Lower leg skin (tissue), 4 donors: ENCODE measurements at regions not wholly inside any gene's neighbourhood (a gene's known extent, or its start where the extent isn't known, plus 50 kb on each side); places are given as distances from the start of the nearest gene placed in this dataset.

Source experiments
- DNase-seq, 2 donors: peaks; one replicate each; pipeline ENCODE4 v3.0.0-alpha.2; 2019; ENCODE audit warnings: low spot score in 2 of 2
- H3K4me3 ChIP-seq: fragments of 200-600 bp; sonication (generic); 2 replicates; pipeline ENCODE4 v1.5.1; 2017; ENCODE audit warnings: mild to moderate bottlenecking, low read depth; ENCODE audit not compliant: poor library complexity, severe bottlenecking
- POLR2A ChIP-seq, 2 donors: fragments of 450-650 bp; IDR thresholded peaks; one replicate each; pipeline ENCODE4 v1.6.1; 2016 to 2017; ENCODE audit warnings: antibody characterized with exemption in 2 of 2, mild to moderate bottlenecking in 1 of 2, moderate library complexity in 1 of 2
- WGBS, 2 donors: methylation state at CpG; one replicate each; pipeline ENCODE4 v1.1.5; 2018; 5-methylcytosine and 5-hydroxymethylcytosine counted together
- intact Hi-C: fragments of 100-400 bp; cut with DNase I; formaldehyde crosslinking; loops from one replicate; pipeline ENCODE4 v1.15.0; 2023; ENCODE audit warnings: low total_unique reads
- TF ChIP-seq, protein P1 (sequence below), 3 donors: fragments of 450-650 bp; IDR thresholded peaks; one replicate each; pipeline ENCODE4 v1.5.1; 2016; ENCODE audit warnings: antibody characterized with exemption in 3 of 3, mild to moderate bottlenecking in 3 of 3, moderate library complexity in 2 of 3

DNA sequence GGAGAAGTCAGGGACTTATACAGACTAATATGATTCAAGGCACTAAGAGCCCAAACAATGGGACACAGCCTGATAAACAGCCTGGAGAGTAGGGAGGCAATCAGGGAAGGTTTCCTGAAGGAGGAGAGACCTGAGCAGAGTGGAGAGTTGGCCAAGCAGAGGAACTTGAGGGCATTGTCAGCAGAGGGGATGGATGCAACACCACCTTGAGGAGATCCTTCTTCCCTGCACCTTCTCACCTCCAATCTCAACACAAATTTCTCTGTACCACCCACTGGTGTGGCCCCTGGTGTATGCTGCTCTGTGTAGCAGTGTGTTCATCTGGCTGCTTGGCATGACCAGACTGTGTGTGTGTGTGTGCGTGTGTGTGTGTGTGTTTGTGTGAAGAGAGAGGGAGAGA, 146.2 kb downstream of the WDR11 start:
- no peak for TF ChIP-seq POLR2A (IDR thresholded peaks at IDR 0.05)
- TF ChIP-seq, protein P1, sequence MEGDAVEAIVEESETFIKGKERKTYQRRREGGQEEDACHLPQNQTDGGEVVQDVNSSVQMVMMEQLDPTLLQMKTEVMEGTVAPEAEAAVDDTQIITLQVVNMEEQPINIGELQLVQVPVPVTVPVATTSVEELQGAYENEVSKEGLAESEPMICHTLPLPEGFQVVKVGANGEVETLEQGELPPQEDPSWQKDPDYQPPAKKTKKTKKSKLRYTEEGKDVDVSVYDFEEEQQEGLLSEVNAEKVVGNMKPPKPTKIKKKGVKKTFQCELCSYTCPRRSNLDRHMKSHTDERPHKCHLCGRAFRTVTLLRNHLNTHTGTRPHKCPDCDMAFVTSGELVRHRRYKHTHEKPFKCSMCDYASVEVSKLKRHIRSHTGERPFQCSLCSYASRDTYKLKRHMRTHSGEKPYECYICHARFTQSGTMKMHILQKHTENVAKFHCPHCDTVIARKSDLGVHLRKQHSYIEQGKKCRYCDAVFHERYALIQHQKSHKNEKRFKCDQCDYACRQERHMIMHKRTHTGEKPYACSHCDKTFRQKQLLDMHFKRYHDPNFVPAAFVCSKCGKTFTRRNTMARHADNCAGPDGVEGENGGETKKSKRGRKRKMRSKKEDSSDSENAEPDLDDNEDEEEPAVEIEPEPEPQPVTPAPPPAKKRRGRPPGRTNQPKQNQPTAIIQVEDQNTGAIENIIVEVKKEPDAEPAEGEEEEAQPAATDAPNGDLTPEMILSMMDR (IDR thresholded peaks at IDR 0.05), result no peak
- peak in 1 of 2 donors; percentile 48 for DNase-seq
- WGBS, 2 donors, result 18 to 24% methylated on average over 1 of the region's 1 CpG

DNA sequence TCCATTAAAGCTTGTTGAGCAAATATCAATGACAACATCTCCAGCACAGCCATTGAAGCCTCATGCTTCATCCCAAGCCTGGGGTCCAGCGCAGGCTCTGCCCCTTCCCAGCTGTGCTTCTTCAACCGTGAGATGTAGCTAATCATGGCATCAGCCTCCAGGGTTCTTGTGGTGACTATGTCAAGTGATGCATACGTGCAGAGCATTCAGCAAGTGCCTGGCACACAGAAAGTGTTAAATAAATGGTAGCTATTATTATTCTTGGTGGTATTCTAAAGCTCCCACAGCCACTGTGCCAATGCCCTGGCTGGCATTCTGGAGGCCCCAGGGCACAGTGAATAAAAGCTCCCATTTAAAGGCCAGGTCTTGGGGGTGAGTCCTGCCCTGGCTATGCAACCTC, 146.6 kb downstream of the WDR11 start:
- WGBS, 2 donors, result 76 to 79% methylated on average over 3 of the region's 3 CpGs
- peak in 1 of 2 donors; percentile 31 for DNase-seq
- H3K4me3 ChIP-seq, result no peak overlapping the region
- TF ChIP-seq, protein P1 (IDR thresholded peaks at IDR 0.05), result no peak
- intact Hi-C loops, result no loop called here

More for the DNA sequence above, 146.2 kb downstream of the WDR11 start:
- intact Hi-C loops, result no loop called here
- H3K4me3 ChIP-seq, result no peak overlapping the region

DNA sequence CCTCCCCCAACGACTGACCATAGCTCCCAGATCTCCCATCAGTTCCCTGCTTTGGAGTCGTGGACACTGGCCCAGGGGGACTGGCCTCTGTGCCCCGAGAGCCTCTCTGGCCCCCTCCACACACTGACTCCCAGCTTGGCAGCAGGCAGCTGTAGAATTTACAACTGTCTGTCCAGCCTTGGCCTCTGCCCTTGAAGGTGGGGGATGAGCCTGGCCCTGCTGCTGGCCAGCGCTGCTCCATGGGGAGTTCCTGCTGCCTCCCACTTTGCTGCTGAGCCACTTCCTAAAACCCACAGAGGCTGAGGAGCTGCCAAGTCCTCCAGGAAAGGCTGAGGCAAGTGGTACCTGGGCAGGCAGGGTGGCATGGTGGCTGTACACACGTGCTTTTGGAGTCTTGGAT, 147.1 kb downstream of the WDR11 start:
- intact Hi-C loops, result no loop called here
- WGBS, 2 donors, result 53 to 84% methylated on average over 5 of the region's 5 CpGs
- DNase-seq, result peak in 1 of 2 donors; percentile 81
- no peak overlapping the region for H3K4me3 ChIP-seq
- TF ChIP-seq, protein P1 (IDR thresholded peaks at IDR 0.05), result no peak
- TF ChIP-seq POLR2A (IDR thresholded peaks at IDR 0.05), result no peak

DNA sequence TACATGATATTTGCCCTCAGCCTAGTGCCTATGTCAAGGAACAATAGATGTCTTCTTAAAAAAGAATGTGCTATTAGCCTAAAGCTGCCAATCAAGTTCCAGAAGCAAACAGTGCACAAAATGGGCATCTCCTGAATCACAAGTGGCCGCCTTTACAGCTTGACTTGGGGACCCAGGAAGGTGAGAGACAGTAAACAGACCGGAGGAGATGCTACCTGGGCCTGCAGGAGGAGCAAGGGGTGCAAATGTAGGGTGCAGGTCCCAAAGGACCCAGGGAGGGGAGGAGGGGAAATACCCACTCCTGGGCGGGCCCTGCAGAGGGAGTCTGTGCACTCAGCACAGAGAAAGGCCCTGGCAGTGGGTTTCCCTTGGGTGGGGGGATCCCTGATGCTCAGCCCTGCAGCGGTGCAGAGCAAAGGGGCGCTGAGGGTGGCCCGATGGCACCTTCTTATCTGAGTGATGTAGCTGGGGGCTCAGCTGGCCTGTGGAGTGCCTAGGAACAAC, 147.7 kb downstream of the WDR11 start:
- 89 to 92% methylated on average over 6 of the region's 6 CpGs for WGBS, 2 donors
- DNase-seq, result peak in 1 of 2 donors; percentile 74

DNA sequence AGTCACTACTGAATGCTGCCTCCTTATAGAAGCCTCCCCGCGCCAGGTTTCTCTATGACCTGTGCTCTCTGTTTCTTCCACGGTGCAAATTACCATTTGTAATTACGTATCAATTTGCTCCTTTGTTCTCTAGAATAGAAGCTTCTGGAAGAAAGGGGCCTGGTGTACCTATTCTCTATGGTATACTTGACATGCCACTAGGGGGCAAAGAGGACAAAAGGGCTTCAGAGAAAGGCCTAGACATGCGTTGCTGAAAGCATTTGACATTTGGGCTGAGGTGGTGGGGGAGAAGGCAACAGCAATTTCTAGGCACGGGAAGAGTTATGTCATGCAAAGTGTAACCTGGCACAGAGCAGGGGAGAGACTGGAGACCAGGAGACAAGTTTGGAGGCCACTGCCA, 148.7 kb downstream of the WDR11 start:
- DNase-seq, result no peak
- no peak overlapping the region for H3K4me3 ChIP-seq
- TF ChIP-seq, protein P1 (IDR thresholded peaks at IDR 0.05), result no peak
- no peak for TF ChIP-seq POLR2A (IDR thresholded peaks at IDR 0.05)
- 88 to 89% methylated on average over 6 of the region's 6 CpGs for WGBS, 2 donors
- intact Hi-C loops, result no loop called here

More for the DNA sequence above, 147.7 kb downstream of the WDR11 start:
- intact Hi-C loops, result no loop called here
- TF ChIP-seq, protein P1 (IDR thresholded peaks at IDR 0.05), result no peak
- no peak for TF ChIP-seq POLR2A (IDR thresholded peaks at IDR 0.05)
- H3K4me3 ChIP-seq, result no peak overlapping the region

DNA sequence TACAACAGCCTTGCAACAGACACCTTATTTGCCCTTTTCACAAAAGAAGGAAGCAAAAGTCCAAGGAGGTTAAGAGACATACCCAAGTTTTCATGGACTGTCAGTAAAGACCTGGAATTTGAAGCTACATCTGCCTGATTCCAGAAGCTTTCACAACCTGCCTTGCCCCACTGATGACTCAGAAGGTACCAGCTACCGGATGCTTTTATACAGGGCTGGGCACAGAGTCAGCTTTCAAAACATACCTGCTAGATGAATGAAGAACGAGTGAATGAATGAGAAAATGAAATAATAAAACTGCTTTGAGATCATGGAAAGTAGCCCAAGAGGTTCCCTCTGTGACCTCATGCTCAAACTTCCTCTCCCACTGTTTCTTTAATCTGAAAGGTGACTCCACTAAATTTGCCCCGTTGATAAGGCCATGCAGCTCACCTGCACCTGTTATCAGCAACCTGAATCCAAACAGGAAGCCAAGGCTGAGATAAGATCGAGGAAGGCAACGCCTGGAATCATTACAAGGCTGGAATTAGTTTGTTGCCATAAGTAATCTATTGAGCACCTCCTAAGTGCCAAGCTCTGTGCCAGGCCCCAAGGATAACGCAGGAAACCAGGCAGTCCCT, 151.5 kb downstream of the WDR11 start:
- intact Hi-C loops, result no loop called here
- 47 to 51% methylated on average over 6 of the region's 6 CpGs for WGBS, 2 donors
- no peak for TF ChIP-seq POLR2A (IDR thresholded peaks at IDR 0.05)
- TF ChIP-seq, protein P1 (IDR thresholded peaks at IDR 0.05), result no peak
- DNase-seq, result peak in 1 of 2 donors; percentile 54
- H3K4me3 ChIP-seq, result no peak overlapping the region
